ENCODE measurements at regions not wholly inside any gene's neighbourhood (a gene's known extent, or its start where the extent isn't known, plus 50 kb on each side); places are given as distances from the start of the nearest gene placed in this dataset.

DNA sequence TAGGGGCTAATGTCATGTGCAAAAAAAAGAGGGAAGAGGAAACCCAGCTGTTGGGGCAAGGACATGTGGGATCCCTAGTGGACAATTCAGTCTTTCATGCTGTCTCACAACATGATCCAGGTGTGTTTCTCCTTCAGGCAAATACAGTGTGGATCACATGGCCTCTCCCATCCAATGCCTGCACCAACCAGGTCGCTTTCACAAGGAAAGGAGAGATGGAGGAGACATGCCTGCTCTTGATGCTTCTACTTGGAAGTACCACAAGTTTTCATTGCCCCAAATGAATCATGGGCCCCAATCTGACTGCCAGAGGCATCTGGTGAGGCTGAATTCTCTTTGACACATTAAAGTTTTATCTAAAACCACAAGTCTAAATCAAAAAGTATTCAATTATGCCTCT is 82.1 kb downstream of the DLEU7 start:
- TF ChIP-seq, protein P1, sequence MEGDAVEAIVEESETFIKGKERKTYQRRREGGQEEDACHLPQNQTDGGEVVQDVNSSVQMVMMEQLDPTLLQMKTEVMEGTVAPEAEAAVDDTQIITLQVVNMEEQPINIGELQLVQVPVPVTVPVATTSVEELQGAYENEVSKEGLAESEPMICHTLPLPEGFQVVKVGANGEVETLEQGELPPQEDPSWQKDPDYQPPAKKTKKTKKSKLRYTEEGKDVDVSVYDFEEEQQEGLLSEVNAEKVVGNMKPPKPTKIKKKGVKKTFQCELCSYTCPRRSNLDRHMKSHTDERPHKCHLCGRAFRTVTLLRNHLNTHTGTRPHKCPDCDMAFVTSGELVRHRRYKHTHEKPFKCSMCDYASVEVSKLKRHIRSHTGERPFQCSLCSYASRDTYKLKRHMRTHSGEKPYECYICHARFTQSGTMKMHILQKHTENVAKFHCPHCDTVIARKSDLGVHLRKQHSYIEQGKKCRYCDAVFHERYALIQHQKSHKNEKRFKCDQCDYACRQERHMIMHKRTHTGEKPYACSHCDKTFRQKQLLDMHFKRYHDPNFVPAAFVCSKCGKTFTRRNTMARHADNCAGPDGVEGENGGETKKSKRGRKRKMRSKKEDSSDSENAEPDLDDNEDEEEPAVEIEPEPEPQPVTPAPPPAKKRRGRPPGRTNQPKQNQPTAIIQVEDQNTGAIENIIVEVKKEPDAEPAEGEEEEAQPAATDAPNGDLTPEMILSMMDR (IDR thresholded peaks at IDR 0.05 in 8 of 11, conservative IDR thresholded peaks at IDR 0.05 in 3 of 11): no peak
- TF ChIP-seq POLR2A (IDR thresholded peaks at IDR 0.05) (no peak), POLR2AphosphoS5 (IDR thresholded peaks at IDR 0.05) (no peak)
